SK-N-SH (cell line): ENCODE measurements at regions not wholly inside any gene's neighbourhood (a gene's known extent, or its start where the extent isn't known, plus 50 kb on each side); places are given as distances from the start of the nearest gene placed in this dataset.

Experiments used
- CTCF ChIA-PET: fragments of 300-600, 350-600 bp; formaldehyde crosslinking; extraction: SDS; loops from one replicate; lab custom pipeline; 2021; lab: Yijun Ruan, JAX
- POLR2A ChIA-PET: fragments of 350-600 bp; sonication (Branson Sonifier 250); formaldehyde crosslinking; extraction: SDS; loops from one replicate; lab custom pipeline; 2020; ENCODE audit warnings: antibody characterized with exemption, inconsistent platforms; lab: Yijun Ruan, JAX
- DNase-seq: peaks from one replicate; pipeline ENCODE4 v3.0.0; 2012
- H2AFZ ChIP-seq: fragments of 200-600 bp; sonication (generic); 2 replicates; pipeline ENCODE4 v1.8.1; 2016; ENCODE audit warnings: antibody characterized with exemption, mild to moderate bottlenecking, low read depth
- H3F3A ChIP-seq: fragments of 200-600 bp; sonication (generic); replicated peaks from 2 replicates; pipeline ENCODE3; 2016; ENCODE audit warnings: antibody characterized with exemption, mild to moderate bottlenecking; ENCODE audit not compliant: insufficient read depth
- H3K27ac ChIP-seq, 2 experiments: fragments of 200-500 bp in 1 of 2; fragments of 200-600 bp in 1 of 2; sonication (Bioruptor generic) in 1 of 2; sonication (generic), shearing (Covaris generic) in 1 of 2; 2 replicates each; pipeline versions ENCODE4 v1.5.1 to v1.6.1; 2014 to 2016; ENCODE audit warnings: low read depth in 2 of 2, inconsistent platforms in 1 of 2, low read length in 1 of 2, mild to moderate bottlenecking in 1 of 2, mixed read lengths in 1 of 2
- H3K27me3 ChIP-seq: fragments of 200-600 bp; sonication (generic), shearing (Covaris generic); 2 replicates; pipeline ENCODE4 v1.6.1; 2016; ENCODE audit warnings: mixed run types; ENCODE audit not compliant: insufficient read depth
- H3K36me3 ChIP-seq, 2 experiments: fragments of 200-500 bp in 1 of 2; fragments of 200-600 bp in 1 of 2; sonication (Bioruptor generic) in 1 of 2; sonication (generic) in 1 of 2; replicated peaks in 1 of 2; 2 replicates each; pipeline versions ENCODE3 to v1.5.1; 2014 to 2016; ENCODE audit warnings: low read length in 1 of 2, mild to moderate bottlenecking in 1 of 2; ENCODE audit not compliant: insufficient read depth in 2 of 2, control insufficient read depth in 1 of 2
- H3K4me1 ChIP-seq, 2 experiments: fragments of 200-500 bp in 1 of 2; fragments of 200-600 bp in 1 of 2; sonication (Bioruptor generic) in 1 of 2; sonication (generic), shearing (Covaris generic) in 1 of 2; 2 replicates each; pipeline versions ENCODE4 v1.5.1 to v1.6.1; 2014 to 2016; ENCODE audit warnings: low read depth in 1 of 2, low read length in 1 of 2, mixed run types in 1 of 2; ENCODE audit not compliant: insufficient read depth in 2 of 2, control insufficient read depth in 1 of 2
- H3K4me2 ChIP-seq: fragments of 200-600 bp; sonication (generic), shearing (Covaris generic); 2 replicates; pipeline ENCODE4 v1.6.1; 2017; ENCODE audit warnings: mixed run types
- H3K4me3 ChIP-seq, 2 experiments: fragments of 200-500 bp in 1 of 2; fragments of 200-600 bp in 1 of 2; sonication (Bioruptor generic) in 1 of 2; sonication (generic), shearing (Covaris generic) in 1 of 2; 2 replicates each; pipeline versions ENCODE4 v1.5.1 to v1.8.1; 2014 to 2016; ENCODE audit warnings: low read depth in 2 of 2, inconsistent platforms in 1 of 2, low read length in 1 of 2, mild to moderate bottlenecking in 1 of 2, mixed read lengths in 1 of 2, moderate library complexity in 1 of 2
- H3K79me2 ChIP-seq: fragments of 200-600 bp; sonication (generic); 2 replicates; pipeline ENCODE4 v1.8.1; 2017; ENCODE audit warnings: mild to moderate bottlenecking; ENCODE audit not compliant: insufficient read depth
- H3K9ac ChIP-seq: fragments of 200-600 bp; sonication (generic); 2 replicates; pipeline ENCODE4 v1.6.1; 2017; ENCODE audit warnings: mixed run types
- H3K9me2 ChIP-seq: fragments of 200-600 bp; sonication (generic); 2 replicates; pipeline ENCODE4 v1.6.1; 2017; ENCODE audit warnings: mixed run types
- H3K9me3 ChIP-seq: fragments of 200-600 bp; sonication (generic); 2 replicates; pipeline ENCODE4 v1.6.1; 2017; ENCODE audit warnings: mixed run types, mild to moderate bottlenecking, moderate library complexity
- H4K20me1 ChIP-seq: fragments of 200-600 bp; sonication (generic); 2 replicates; pipeline ENCODE4 v1.6.1; 2017; ENCODE audit warnings: mild to moderate bottlenecking, mixed run types; ENCODE audit not compliant: insufficient read depth
- CHD2 ChIP-seq: fragments of 150-350 bp; IDR thresholded peaks from 2 replicates; pipeline ENCODE4 v1.6.1; 2018; ENCODE audit warnings: low read length; ENCODE audit not compliant: partially characterized antibody
- CTCF ChIP-seq: fragments of 200-600 bp; sonication (generic); IDR thresholded peaks from 2 replicates; pipeline ENCODE4 v1.6.1; 2017; ENCODE audit warnings: antibody characterized with exemption, mild to moderate bottlenecking, moderate library complexity
- EP300 ChIP-seq, 2 experiments: IDR thresholded peaks; 2 replicates each; pipeline versions ENCODE4 v1.4.0 to v1.6.1; 2012; ENCODE audit warnings: borderline replicate concordance in 1 of 2, low read depth in 1 of 2, low read length in 1 of 2
- GABPA ChIP-seq: IDR thresholded peaks from 2 replicates; pipeline ENCODE4 v1.4.0; 2012; ENCODE audit warnings: low read depth, mild to moderate bottlenecking
- GATA2 ChIP-seq: sonication (generic); formaldehyde crosslinking; IDR thresholded peaks from 2 replicates; pipeline ENCODE4 v1.5.0; 2020; ENCODE audit warnings: mild to moderate bottlenecking, missing genetic modification reagents
- MXI1 ChIP-seq: IDR thresholded peaks from 2 replicates; pipeline ENCODE4 v1.6.1; 2012; ENCODE audit warnings: mild to moderate bottlenecking, low read depth, low read length, improper control_type of control experiment
- NFIC ChIP-seq: IDR thresholded peaks from 2 replicates; pipeline ENCODE4 v1.4.0; 2012; ENCODE audit warnings: borderline replicate concordance
- NRF1 ChIP-seq: IDR thresholded peaks from 2 replicates; pipeline ENCODE4 v1.6.1; 2012; ENCODE audit warnings: low read depth, mild to moderate bottlenecking, low read length
- POLR2AphosphoS5 ChIP-seq: IDR thresholded peaks from 2 replicates; pipeline ENCODE4 v1.6.1; 2012; ENCODE audit warnings: low read depth, low read length
- REST ChIP-seq: IDR thresholded peaks from 2 replicates; pipeline ENCODE4 v1.6.1; 2012; ENCODE audit warnings: mild to moderate bottlenecking, low read depth, low read length, moderate library complexity
- RFX5 ChIP-seq: IDR thresholded peaks from 2 replicates; pipeline ENCODE4 v1.6.1; 2012; ENCODE audit warnings: mild to moderate bottlenecking, improper control_type of control experiment, low read length
- RXRA ChIP-seq: IDR thresholded peaks from 2 replicates; pipeline ENCODE4 v1.4.0; 2012; ENCODE audit warnings: low read depth, mild to moderate bottlenecking, borderline replicate concordance
- SIN3A ChIP-seq: IDR thresholded peaks from 2 replicates; pipeline ENCODE4 v1.6.1; 2012; ENCODE audit warnings: low read depth, mild to moderate bottlenecking, low read length, moderate library complexity, borderline replicate concordance
- USF2 ChIP-seq: fragments of 150-350 bp; IDR thresholded peaks from 2 replicates; pipeline ENCODE4 v1.6.1; 2017; ENCODE audit warnings: antibody characterized with exemption, low read length, low read depth, borderline replicate concordance
- YY1 ChIP-seq: IDR thresholded peaks from 2 replicates; pipeline ENCODE4 v1.4.0; 2012; ENCODE audit warnings: low read depth, mild to moderate bottlenecking
- WGBS: methylation state at CpG from one replicate; pipeline ENCODE4 v1.1.6; 2017; ENCODE audit warnings: low lambda C conversion rate; 5-methylcytosine and 5-hydroxymethylcytosine counted together

- 82% methylated on average over 3 of the region's 3 CpGs for WGBS
- Histone ChIP-seq H3K9me2 (no peaks in the 10 kb centered on the region), H4K20me1 (no peaks in the 10 kb centered on the region), H3K4me2 (no peak overlapping the region), H2AFZ (no peak overlapping the region), H3K27me3 (no peaks in the 10 kb centered on the region), H3K4me1 (no peaks in the 10 kb centered on the region; a peak in 2 of 4 replicates), H3K4me3 (no peak overlapping the region), H3F3A (no peaks in the 10 kb centered on the region), H3K27ac (no peak overlapping the region), H3K9me3 (no peaks in the 10 kb centered on the region), H3K9ac (no peak overlapping the region), H3K36me3 (no peaks in the 10 kb centered on the region), H3K79me2 (no peaks in the 10 kb centered on the region)
- POLR2A ChIA-PET, result no interaction called here
- CTCF ChIA-PET, result no interaction called here
- DNase-seq, result no peak
- TF ChIP-seq SIN3A (no peak), CTCF (no peak), POLR2AphosphoS5 (no peak), REST (no peak), USF2 (no peak), GABPA (no peak), NFIC (no peak), CHD2 (no peak), RFX5 (no peak), MXI1 (no peak), NRF1 (no peak), EP300 (IDR thresholded peaks at IDR 0.05; ENCODE audit: borderline replicate concordance in 1 of 2, low read depth in 1 of 2, low read length in 1 of 2) (no peak), YY1 (no peak), GATA2 (CRISPR knock-in tag) (no peak), RXRA (no peak)
These were observed 565.9 kb upstream of the ID2 start for GRCh38 chr2:8115966-8116365.
